ENCODE measurements at regions not wholly inside any gene's neighbourhood (a gene's known extent, or its start where the extent isn't known, plus 50 kb on each side); places are given as distances from the start of the nearest gene placed in this dataset.

DNA sequence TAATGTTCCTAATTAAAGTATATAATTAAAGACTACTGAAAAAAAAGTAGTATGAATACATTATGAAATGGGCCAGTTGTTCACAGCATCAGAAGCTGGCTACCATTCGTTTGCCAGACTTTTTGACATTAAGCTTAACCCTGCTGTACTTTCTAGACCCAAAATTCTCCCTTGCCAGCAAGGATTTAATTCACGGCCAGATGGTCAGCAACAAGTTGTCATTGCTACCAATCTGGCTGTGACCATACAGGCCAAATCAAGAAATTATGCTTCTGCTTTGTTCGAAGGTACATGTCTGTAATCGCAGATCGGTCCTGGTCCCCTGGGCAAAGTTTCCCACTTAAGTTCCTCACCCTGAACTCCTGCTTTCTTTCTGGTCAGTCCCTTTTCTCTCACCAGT lies 217.7 kb upstream of the ATXN7L3B start:
- TF ChIP-seq, protein P1, sequence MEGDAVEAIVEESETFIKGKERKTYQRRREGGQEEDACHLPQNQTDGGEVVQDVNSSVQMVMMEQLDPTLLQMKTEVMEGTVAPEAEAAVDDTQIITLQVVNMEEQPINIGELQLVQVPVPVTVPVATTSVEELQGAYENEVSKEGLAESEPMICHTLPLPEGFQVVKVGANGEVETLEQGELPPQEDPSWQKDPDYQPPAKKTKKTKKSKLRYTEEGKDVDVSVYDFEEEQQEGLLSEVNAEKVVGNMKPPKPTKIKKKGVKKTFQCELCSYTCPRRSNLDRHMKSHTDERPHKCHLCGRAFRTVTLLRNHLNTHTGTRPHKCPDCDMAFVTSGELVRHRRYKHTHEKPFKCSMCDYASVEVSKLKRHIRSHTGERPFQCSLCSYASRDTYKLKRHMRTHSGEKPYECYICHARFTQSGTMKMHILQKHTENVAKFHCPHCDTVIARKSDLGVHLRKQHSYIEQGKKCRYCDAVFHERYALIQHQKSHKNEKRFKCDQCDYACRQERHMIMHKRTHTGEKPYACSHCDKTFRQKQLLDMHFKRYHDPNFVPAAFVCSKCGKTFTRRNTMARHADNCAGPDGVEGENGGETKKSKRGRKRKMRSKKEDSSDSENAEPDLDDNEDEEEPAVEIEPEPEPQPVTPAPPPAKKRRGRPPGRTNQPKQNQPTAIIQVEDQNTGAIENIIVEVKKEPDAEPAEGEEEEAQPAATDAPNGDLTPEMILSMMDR (conservative IDR thresholded peaks at IDR 0.05; ENCODE audit: low read depth, low read length), result no peak
- TF ChIP-seq EZH2 (IDR thresholded peaks at IDR 0.05; ENCODE audit: borderline replicate concordance, low read depth, low read length, poor library complexity, severe bottlenecking), result no peak

All from A673 (cell line).